Mammary epithelial cell (primary cell): ENCODE measurements at regions not wholly inside any gene's neighbourhood (a gene's known extent, or its start where the extent isn't known, plus 50 kb on each side); places are given as distances from the start of the nearest gene placed in this dataset.

Source experiments
- CTCF ChIP-seq, 2 donors: IDR thresholded peaks in 1 of 2; conservative IDR thresholded peaks in 1 of 2; 2 replicates each; pipeline ENCODE4 v1.5.1; 2011 to 2012; ENCODE audit warnings: inconsistent platforms in 2 of 2, low read length in 2 of 2, mild to moderate bottlenecking in 2 of 2, control low read depth in 1 of 2, low read depth in 1 of 2; ENCODE audit not compliant: insufficient read depth in 1 of 2; ENCODE audit errors: extremely low read depth in 1 of 2
- EZH2 ChIP-seq: IDR thresholded peaks from 2 replicates; pipeline ENCODE4 v1.6.1; 2012; ENCODE audit warnings: low read length, inconsistent platforms, borderline replicate concordance

- TF ChIP-seq EZH2 (no peak), CTCF (conservative IDR thresholded peaks at IDR 0.05 in 1 of 2, IDR thresholded peaks at IDR 0.05 in 1 of 2; ENCODE audit: extremely low read depth in 1 of 2, insufficient read depth in 1 of 2, low read depth in 1 of 2, low read length in 2 of 2) (no peak)
Observed at GRCh38 chr2:160968183-160968582, 192.0 kb upstream of the TANK start.
